ENCODE measurements at regions not wholly inside any gene's neighbourhood (a gene's known extent, or its start where the extent isn't known, plus 50 kb on each side); places are given as distances from the start of the nearest gene placed in this dataset.

- DNase-seq, result no peak
Observed at GRCh38 chr16:82567175-82567574, 59.6 kb upstream of the CDH13 start.

- no peak for DNase-seq
Observed at GRCh38 chr16:82563401-82563800, 63.4 kb upstream of the CDH13 start.

GRCh38 chr16:82562183-82562683 is 64.5 kb upstream of the CDH13 start:
- DNase-seq, result no peak

GRCh38 chr16:82560805-82561325 is 65.9 kb upstream of the CDH13 start:
- DNase-seq, result no peak

GRCh38 chr16:82544378-82545160 is 82.2 kb upstream of the CDH13 start:
- no peak for DNase-seq

GRCh38 chr16:82542714-82543113 is 84.1 kb upstream of the CDH13 start:
- DNase-seq, result no peak

- DNase-seq, result no peak
Observed at GRCh38 chr16:82541103-82541502, 85.7 kb upstream of the CDH13 start.

- no peak for DNase-seq
Observed at GRCh38 chr16:82535764-82536163, 91.0 kb upstream of the CDH13 start.

- no peak for DNase-seq
Observed at GRCh38 chr16:82535262-82535661, 91.5 kb upstream of the CDH13 start.

GRCh38 chr16:82533189-82533588 is 93.6 kb upstream of the CDH13 start:
- DNase-seq, result no peak

GRCh38 chr16:82530883-82531282 is 95.9 kb upstream of the CDH13 start:
- no peak for DNase-seq

- DNase-seq, result no peak
Observed at GRCh38 chr16:82527101-82527500, 99.7 kb upstream of the CDH13 start.

GRCh38 chr16:82524976-82525375 is 101.8 kb upstream of the CDH13 start:
- DNase-seq, result no peak

- DNase-seq, result no peak
Observed at GRCh38 chr16:82523815-82524214, 103.0 kb upstream of the CDH13 start.

GRCh38 chr16:82522026-82522425 is 104.7 kb upstream of the CDH13 start:
- no peak for DNase-seq

GRCh38 chr16:82518811-82519210 is 108.0 kb upstream of the CDH13 start:
- no peak for DNase-seq

- no peak for DNase-seq
Observed at GRCh38 chr16:82514262-82514661, 112.5 kb upstream of the CDH13 start.

GRCh38 chr16:82510789-82511305 is 115.9 kb upstream of the CDH13 start:
- no peak for DNase-seq

GRCh38 chr16:82509691-82510430 is 116.9 kb upstream of the CDH13 start:
- no peak for DNase-seq

GRCh38 chr16:82506692-82507670 is 119.8 kb upstream of the CDH13 start:
- no peak for DNase-seq

- DNase-seq, result no peak
Observed at GRCh38 chr16:82504836-82505235, 121.9 kb upstream of the CDH13 start.

GRCh38 chr16:82499302-82499701 is 127.5 kb upstream of the CDH13 start:
- no peak for DNase-seq

- DNase-seq, result no peak
Observed at GRCh38 chr16:82497139-82497538, 129.6 kb upstream of the CDH13 start.

All from CD4-positive, alpha-beta T cell treated with Interleukin-15 for 1 hour (primary cell).